GM21447 (cell line): ENCODE measurements at regions not wholly inside any gene's neighbourhood (a gene's known extent, or its start where the extent isn't known, plus 50 kb on each side); places are given as distances from the start of the nearest gene placed in this dataset.

Experiments
- ATAC-seq: cut with Tn5 transposase; IDR thresholded peaks from one replicate; pipeline ENCODE4 v1.9.1; 2021; ENCODE audit not compliant: unreplicated experiment

DNA sequence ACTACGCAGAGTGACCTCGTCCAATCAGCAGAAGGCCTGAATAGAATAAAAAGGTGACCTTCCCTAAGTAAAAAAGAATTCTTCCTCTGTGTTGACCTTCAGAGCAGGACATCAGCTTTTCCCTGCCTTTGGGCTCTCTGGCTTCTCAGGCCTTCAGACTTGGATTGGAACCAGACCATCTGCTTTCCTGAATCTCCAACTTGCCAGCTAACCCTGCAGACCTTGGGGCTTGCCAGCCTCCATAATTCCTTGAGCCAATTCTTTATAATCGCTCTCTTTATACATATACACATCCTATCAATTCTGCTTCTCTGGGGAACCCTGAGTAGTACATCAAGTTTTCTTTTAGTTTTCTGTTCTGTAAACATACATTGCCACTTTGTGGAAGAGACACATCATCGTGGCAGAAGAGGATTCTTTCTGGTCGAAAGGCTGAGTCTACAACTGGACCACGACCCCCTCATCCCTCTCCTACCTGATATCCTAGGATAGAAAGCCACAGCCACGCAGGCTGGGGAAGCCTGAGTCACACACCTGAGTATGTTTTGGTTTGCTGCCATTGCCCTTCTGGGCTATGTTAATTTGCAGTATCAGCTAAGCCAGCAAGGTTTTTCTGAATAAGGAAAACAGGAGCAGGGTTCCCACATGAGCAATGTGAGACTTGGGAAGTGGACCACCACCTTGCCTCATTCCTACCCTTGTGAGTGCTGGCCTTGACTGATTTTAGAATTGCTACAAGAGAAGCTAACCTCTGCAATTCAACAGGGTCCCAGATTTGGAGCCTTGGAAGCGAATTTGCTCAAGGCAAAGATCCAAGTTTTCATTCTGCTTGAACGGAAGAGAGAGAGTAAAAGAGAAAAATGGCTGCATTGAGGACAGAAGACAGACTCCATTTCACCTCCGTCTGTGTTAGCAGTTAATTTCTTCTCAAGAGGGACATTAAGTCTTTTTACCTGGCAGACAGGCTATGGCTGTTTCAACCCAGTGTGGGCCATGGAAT lies 445.2 kb upstream of the FZD8 start:
- ATAC-seq: no peak

DNA sequence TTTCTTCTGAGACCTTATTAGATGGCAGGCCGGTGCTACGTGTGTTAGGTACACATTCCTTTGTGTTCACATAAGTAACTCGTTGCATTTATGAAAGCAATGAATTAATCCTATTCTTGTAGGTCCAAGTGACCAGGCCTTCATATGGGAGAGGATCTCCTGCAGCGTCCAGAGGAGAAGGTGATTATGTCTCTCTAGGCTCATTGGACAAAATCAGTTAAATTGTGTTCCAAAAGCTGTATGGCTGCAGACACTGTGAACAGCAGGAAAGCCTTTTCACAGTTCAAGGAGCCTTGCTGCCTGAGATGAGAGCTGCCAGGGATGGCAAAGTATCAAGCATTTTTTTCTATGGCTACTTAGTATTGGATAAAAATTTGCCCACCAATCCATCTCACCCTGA lies 433.1 kb upstream of the FZD8 start:
- no peak for ATAC-seq

DNA sequence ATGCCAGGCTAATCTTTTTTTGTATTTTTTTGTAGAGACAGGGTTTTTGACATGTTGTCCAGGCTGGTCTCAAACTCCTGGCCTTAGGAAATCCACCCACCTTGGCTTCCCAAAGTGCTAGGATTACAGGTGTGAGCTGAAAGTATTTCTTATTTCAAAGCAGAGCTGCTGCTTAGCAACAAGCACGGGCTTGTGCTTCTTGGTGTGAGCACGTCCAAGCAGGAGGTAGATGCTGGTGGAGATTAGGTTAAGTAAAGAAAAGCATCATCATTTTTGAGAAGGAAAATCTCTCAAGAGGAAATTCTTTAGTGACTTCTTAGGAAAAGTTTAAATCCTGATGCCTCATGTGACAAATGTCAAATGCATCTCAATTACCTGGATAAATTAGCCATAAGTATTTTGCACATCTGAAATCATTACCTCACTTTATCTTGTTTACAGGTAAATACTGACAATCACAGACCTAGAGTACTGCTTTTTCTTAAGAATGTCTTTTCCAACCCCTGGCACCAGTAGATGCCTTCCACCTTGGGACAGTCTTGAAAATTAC lies 431.8 kb upstream of the FZD8 start:
- ATAC-seq: no peak

DNA sequence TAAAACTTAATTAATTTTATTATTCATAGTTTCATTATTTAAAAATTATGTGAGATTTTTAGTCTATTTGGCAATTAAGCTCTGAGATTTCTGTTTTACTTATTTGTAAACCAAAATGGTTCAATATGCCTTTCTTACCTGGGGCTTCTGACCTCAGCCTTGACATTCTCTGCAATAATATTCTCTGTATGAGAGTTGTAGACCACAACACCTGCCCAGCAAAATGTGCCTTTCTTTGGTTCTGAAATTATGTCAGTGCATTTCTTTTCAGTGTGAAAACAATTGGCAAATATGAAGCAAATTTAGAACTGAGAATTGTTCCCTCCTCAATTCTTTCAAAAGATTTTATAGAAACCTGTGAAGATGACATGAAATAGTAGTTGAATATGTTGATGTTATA lies 426.4 kb upstream of the FZD8 start:
- ATAC-seq: no peak

DNA sequence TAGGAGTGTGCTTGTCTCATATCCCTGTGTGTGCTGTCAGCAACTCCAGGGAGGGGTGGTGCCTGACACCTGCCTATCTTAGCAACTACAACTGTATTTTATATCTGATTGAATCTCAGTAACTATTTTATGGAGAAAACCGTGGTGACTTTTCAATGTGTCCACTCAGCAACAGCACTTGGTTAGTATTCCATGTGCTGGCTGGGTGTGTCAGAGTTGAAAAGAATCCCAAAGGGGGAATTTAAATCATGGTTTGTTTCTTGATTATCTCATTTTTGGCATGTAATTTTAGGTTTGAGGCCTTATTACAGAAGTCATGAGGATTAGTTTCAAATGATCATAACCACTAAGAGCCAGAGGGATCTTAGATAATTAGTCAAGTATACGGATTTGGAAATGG lies 425.7 kb upstream of the FZD8 start:
- ATAC-seq: no peak

DNA sequence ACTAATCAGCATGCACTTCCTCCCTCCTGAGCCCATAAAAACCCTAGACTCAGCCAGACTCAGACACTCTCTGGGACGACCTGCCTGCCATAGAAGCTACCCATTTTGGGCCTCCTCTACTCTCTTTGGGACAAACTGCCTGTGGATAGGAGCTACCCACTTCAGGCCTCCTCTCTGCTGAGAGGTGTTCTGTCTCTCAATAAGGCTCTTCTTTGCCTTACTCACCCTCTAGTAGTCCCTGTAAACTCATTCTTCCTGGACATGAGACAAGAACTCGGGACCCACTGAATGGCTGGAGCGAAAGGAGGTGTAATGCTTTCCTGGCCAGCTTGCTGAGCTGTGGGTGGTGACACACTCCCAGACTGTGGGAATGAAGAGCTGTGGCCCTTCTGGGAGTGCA lies 424.8 kb upstream of the FZD8 start:
- no peak for ATAC-seq

DNA sequence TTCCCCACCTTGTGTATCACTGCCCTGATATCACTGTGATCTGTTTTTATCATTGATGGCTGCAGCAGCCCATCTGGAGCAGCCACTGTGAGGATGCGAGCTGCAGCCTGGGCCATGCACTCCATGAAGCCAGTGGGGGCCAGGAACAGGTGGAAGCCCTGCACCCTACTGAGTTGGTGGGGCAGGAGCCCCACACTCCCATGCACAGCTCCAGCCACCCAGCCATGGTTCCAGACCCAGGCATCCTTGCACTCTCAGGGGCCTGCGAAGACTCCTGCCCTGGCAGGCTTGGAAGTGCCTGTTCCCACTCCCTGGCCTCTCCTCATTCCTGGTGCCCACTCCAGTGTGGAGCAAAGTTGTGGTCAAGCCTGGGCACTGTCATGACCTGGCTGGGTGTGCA lies 424.0 kb upstream of the FZD8 start:
- ATAC-seq: no peak

DNA sequence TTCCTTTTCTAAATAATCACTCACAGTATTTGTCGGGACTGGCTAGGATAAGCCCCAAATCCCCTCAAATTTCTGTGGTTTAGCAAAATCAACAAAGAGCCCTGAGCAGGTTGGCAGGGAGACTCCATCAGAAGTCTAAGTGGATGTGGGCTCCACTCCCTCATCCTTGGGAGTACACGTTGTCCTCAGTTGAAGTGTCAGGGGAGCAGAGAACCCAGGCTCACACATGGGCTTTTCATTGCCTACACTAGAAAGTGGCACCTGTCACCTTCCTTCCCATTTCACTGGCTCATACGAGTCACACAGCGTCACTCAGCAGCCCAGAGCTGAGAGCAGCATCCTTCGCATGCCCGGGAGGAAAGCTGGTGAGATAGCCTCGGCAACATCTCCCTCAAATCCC lies 421.3 kb upstream of the FZD8 start:
- no peak for ATAC-seq

DNA sequence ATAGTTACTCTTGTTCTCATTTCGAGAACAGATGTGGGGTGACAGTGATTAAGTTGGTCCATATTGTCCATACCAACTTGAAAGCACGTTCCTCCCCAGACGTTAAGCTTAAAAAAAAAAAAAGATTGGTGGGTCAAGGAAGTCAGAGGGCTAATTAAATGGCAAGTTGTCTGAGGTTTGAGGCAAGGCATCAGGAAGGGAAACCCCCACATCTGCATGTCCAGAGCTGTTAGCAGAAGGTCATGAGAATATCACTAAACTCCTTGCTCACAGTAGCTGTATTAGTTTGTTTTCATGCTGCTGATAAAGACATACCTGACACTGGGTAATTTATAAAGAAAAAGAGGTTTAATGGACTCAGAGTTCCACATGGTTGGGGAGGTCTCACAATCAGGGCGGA lies 415.6 kb upstream of the FZD8 start:
- no peak for ATAC-seq

DNA sequence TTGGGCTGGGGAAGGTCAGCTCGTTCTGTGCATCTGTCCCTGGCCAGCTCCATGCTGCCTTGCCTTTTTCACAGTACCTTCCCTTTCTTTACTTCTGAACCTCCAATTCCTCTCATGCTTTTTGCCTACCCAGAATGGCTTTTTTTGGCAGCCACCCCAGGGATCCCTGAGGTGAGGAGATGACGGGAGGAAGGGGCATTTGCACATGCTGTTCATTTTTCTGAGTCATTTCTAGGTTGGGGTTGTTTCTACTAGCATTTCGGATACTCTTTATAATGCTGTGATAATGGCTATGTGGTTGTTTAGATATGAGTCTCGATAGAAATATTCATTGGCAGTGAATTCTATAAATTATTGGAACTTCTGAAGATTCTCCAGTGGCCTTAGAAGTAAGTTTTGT lies 415.1 kb upstream of the FZD8 start:
- ATAC-seq: no peak

DNA sequence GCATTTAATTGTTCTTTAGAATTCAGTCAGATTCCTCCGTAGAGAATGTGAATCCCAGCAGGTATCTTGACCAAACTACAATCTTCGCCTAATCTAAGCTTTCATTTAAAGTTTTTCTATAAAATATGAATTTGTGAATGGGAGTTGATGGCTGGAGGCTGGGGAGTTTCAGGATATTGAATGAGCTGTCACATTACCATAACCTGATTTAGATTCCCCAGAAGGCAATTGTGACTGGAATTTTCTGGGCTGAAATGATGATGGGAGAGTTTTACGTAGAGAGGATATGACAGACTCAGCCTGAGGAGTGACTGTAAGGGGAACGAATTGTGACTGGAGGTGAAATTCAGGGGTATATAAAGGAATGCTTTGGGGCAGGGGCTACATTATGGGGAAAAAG lies 411.7 kb upstream of the FZD8 start:
- no peak for ATAC-seq

DNA sequence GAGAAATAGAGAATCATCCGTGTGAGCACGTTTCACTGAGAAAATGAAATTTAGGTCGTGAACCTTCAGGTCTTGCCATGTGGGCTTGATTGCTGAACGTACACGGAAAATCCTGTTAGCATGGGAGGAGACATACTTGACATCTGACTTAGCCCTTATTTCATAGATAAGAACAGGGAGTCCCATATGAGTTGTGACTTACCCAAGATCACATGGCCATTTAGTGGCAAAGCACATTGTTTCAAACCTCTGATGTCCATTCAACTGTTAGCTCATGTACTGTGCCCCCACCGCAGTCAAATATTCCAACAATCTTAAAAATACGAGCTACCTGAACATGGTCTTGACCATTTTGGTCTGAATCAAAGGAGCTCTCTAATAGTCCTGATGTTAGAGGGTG lies 411.2 kb upstream of the FZD8 start:
- no peak for ATAC-seq

DNA sequence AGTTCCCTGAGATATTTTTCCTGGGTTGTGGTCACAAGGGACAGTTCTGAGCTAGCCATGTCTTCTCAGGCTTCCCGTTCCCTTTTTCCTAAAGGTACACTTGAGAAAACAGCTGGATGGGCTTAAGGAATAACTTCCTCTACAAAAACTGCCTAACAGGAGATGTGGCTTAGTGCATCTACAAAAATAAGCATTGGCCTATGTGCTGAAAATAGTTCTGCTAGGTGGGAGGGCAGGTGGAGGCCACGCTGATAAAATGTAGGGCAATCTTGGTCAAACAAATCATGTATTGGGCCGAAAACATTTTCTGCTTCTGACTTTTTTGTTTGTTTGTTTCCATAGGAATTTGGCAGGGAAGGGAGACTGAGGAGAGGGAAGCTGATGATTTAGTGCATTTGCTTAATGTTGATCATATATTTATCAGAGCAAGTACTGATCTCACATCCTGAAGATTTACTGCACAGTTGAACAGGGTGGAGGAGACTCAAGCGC lies 409.4 kb upstream of the FZD8 start:
- ATAC-seq: no peak

DNA sequence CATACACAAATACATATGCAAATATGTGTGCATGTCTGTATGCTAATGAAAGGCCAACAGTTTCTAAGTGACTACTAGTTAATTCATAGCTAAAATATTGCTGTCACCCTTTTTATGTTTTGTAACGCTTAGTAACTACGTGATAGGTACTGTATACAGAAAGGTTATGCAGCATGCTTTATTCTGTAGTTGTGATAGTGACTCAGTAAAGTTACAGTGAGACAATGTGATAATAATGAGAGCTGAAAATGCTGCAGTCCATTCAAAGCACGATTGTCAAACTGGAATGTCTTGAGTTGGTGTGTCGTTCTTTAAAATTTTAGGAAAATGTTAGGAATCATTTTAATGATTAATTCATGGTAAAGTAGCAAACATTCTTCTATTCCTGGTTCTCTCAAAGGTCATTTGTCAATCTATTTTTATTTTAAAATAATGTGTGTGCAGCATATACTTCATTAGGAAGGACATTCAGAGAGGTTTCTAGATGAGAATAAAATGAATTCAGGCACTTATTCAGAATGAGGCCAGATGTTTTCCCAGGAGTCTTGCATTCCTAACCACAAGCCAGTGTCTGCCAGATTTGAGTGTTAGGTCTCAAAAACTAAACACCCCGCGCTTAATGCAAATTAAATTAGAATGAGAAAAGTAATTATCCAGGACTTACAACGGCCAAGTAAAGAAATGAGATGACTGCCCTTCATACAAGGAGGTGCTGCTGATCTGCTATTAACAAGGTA lies 408.8 kb upstream of the FZD8 start:
- ATAC-seq: no peak

DNA sequence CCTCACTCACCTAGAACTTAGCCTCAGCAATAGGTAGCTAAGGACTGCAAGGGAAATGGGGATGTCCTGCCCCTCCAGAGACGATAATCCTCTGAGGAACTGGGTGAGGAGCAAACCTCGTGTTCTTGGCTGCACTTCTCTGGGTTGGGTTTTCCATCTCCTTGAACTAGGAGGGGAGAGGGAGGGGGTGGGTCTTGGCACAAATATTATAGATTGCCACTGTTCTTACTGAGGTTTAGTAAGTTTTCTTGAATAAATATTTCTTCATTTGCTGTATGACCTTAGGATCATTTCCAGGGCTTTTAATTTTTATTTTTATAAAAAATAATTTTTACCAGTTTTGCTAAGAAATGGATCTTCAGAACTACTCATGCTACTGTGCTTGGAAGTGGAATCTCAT lies 406.7 kb upstream of the FZD8 start:
- ATAC-seq: no peak

DNA sequence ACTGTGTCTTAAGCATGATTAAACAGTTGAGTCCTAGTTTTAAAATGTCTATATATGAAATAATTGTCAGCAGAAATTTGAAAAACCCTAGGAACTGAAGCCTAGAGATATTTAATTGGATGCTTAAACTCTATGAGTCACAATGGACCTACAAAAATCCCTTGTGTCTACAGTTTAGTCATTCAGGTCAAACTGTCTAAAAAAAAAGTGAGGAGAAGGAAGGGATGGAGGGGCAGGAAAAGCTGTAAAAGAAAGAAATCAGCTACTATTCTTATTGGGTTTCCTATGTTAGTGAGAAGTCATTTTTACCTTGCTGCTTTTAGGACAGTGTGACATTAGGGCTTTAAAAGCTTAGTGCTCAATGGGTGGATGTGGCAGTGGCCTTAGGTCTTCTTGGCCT lies 406.1 kb upstream of the FZD8 start:
- ATAC-seq: no peak

DNA sequence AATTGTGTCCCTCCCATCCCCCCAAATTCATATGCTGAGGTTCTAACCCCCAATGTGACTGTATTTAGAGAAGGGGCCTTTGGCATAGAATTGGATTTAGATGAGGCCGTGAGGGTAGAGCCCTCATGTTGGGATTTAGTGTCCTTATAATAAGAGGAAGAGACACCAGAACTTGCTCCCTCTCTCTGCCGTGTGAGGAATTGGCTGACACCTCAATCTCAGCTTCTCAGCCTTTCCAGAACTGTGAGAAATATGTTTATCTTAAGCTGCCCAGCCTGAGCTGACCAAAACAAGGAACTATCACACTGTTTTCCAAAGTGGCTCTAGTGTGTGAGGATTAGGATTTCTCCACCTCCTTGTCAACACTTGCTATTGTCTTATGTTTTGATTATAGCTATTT lies 400.0 kb upstream of the FZD8 start:
- no peak for ATAC-seq

DNA sequence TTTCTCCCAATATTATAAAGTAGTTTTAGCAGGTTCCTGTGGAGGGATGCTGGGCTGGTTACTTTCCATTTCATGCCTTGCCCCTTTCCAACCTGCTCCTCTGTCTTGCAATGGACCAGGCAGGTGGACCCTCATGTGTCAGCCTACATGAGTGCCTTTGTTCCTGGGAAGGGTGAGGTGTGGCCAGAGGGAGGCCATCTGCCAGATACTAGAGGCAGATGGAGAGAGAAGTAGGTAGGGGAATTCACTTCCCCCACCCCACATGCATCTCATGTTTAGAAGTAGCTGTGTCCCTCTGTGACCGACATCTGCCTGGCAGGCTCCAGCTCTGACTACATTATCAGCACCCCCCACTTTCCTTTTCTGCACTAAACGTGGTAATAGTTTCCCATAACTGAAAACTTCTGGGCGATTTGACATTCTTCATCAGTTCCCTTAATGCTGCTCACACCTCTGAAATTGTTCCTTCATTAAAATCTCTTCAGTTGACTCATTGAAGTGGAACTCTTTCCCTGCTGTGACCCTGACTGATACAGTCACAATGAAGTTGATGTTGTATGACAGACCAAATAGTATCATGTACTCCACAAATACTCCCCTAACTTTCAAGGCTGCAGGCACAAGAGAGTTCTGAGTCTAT lies 396.3 kb upstream of the FZD8 start:
- ATAC-seq: no peak

DNA sequence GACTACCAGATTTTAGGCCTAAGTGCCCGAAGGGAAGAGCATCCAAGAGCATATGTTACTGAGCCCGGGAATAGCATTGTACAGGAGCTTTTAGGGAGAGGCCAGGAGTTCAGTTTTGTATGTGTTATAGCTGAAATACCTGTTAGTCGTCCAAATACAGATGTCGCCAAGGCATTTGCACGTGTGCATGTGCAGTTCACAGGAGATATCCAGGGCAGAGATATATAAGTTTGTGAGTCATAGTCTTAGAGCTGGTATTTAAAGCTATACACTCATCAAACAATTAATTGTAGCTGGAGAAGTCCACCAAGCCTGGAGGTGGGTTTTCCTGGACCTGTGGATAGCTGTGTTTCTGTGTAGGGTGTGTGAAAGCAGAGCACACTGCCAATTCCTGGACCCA lies 394.0 kb upstream of the FZD8 start:
- no peak for ATAC-seq

DNA sequence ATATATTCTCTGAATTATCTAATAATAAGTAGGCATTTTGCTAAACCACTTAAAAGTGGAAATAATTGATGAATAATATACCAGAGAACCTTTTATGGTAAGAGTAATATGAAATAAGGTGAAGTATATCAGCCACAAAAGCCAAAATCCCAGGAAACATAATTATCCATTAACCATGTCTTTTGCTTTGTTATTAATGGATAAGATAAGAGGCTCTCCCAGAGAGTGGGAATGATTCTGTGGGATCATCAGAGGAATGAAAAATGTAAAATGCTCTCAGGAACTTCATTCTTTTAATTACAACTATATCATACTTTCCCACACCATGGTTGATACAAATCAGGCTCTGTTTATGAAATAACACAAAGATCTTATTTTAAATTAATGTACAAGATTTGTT lies 391.7 kb upstream of the FZD8 start:
- ATAC-seq: no peak

DNA sequence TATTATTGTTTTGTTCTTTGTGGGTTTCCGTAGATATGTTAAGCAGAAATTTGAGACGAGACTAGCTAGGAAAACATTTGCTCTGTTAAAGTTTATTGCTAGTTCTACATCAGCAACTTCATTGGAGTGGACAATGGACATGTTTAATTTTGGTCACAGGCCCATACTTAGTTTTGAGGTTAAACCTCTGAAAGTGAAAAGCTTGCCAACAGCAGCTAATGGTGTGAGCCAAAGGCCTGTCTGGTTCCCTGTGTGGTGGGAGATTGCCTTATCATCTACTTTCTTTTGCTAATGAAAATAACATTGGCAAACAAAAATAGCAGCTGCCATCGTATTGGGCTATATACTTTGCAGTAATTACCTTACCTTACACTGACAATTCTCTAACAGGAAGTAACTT lies 388.4 kb upstream of the FZD8 start:
- ATAC-seq: no peak
